ENCODE measurements at regions not wholly inside any gene's neighbourhood (a gene's known extent, or its start where the extent isn't known, plus 50 kb on each side); places are given as distances from the start of the nearest gene placed in this dataset.
"Not testable (repeated sequence)": the region's sequence is repeated elsewhere in the genome, so short reads cannot be mapped to it uniquely, and the experiment has no call there.

DNA sequence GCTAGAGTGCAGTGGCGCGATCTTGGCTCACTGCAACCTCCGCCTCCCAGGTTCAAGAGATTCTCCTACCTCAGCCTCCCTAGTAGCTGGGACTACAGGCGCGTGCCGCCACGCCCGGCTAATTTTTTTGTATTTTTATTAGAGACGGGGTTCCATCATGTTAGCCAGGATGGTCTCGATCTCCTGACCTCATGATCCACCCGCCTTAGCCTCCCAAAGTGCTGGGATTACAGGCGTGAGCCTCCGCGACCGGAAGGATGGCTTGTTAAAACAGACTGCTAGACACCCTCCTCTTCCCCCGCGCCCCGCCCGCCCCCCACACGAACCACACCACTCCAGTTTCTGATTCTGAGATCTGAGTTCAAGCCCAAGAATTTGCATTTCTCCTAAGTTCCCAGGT lies 71.2 kb upstream of the ZNF184 start:
- DNase-seq (ENCODE audit: low read depth): not testable (repeated sequence)

GRCh38 chr6:27542485-27542884 lies 69.6 kb upstream of the ZNF184 start:
- no peak for DNase-seq (ENCODE audit: low read depth)

DNA sequence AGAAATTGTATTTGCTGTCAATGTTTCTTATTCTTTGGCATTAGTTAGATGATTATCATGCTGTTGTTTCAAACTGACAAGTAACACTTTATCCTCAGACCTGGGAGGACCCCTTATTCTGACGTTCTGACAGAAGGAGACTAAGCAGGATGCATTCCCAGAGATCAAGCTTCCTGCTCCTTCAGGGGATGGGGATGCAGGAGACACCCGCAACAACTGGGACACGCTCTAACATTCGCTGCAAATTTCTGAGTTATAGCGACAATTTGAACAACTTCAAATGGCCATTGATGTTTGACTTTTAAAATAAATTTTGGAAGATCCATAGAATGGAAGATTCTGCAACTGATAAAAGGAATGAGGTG lies 69.0 kb upstream of the ZNF184 start:
- DNase-seq (ENCODE audit: low read depth): no peak

DNA sequence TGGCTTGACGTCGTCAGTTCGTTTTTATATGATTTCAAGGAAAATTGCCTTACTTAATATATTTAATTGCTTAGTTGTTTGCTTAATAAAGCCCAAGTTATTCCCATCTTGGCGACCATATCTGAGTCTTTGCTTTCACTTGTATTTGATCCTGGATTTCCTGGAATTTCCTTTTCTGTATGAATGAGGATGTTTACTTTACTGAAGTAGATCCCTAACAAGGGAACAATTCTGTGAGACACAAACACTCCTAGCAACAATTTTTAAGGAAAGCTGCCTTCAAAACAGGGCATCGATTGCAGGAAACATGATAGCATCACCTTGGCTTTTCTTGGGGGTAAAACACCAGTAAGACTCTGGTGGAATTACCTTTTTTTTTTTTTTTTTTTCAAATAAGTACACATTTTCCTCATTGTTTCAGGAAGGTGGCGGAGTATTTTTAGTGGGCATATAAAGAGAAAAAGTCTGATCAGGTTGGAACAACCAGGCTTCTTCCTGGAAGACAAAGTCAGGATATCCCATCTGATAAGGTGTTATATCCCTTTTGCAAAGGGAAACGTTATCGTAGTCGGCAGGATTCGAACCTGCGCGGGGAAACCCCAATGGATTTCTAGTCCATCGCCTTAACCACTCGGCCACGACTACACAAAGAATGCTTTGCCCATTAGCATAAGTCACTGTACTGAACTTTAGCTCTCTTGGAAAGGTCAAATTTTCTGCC lies 68.5 kb upstream of the ZNF184 start:
- DNase-seq (ENCODE audit: low read depth): no peak

DNA sequence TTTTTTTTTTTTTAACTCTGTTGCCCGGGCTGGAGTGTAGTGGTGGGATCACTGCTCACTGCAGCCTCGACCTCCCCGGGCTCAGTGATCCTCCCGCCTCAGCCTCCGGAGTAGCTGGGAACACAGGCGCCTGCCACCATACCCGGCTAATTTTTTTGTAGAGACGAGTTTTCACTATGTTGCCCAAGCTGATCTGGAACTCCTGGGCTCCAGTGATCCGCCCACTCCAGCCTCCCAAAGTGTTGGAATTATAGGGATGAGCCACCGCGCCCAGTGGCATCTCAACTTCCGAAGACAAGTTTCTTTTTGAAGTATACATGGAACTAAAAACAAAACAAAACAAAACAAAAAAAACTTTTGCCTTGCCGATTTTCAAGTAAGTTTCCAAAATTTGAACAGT lies 66.6 kb upstream of the ZNF184 start:
- DNase-seq (ENCODE audit: low read depth): no peak

DNA sequence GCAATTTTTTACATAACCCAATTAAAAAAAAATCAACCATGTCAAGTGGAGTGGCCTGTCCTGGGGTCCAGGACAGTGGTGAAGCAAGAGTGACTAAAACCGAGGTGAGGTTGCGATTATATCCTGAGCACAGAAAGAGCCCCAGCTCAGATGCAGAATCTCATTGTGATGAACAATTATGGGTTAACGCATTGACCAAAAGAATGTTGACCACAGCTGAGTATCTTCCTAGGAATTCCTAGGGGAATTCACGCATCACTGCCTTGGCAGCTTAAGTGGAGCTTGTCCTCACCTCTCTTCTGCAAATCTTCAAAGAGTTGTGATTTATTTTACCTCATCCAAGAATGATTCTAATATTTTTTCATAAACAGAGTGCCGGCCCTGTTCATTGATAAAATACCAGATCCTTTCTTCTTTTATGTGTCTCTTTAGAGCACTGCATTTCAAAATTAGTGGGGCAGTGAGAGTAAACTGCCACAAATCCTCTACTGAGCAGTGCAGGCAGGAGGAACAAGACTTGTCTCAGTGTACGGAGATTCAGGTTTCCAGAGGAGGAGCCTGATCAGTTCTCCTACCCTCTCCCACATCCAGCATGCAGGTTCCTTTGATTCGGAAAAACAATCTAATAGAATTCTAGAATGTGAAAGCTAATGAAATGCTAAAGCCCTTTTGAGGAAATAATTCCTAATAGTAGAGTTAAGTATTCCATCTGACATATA lies 60.1 kb upstream of the ZNF184 start:
- DNase-seq (ENCODE audit: low read depth): no peak

GRCh38 chr6:27531772-27532459 lies 59.0 kb upstream of the ZNF184 start:
- no peak for DNase-seq (ENCODE audit: low read depth)

- not testable (repeated sequence) for DNase-seq (ENCODE audit: low read depth)
Measured at GRCh38 chr6:27529796-27530195, 56.9 kb upstream of the ZNF184 start.

- no peak for DNase-seq (ENCODE audit: low read depth)
Measured at GRCh38 chr6:27528714-27529113, 55.8 kb upstream of the ZNF184 start.
